Uterus (tissue), 2 donors: ENCODE measurements at regions not wholly inside any gene's neighbourhood (a gene's known extent, or its start where the extent isn't known, plus 50 kb on each side); places are given as distances from the start of the nearest gene placed in this dataset.

Experiments used
- POLR2A ChIP-seq, 2 donors: fragments of 450-650 bp; IDR thresholded peaks; one replicate each; pipeline ENCODE4 v1.6.1; 2016; ENCODE audit warnings: antibody characterized with exemption in 2 of 2, mild to moderate bottlenecking in 1 of 2, moderate library complexity in 1 of 2
- TF ChIP-seq, protein P1 (sequence below), 4 experiments: fragments of 200-600 bp in 2 of 4; fragments of 450-650 bp in 2 of 4; sonication (generic) in 2 of 4; IDR thresholded peaks; one replicate each; pipeline ENCODE4 v1.5.1; 2016 to 2019; ENCODE audit warnings: antibody characterized with exemption in 4 of 4, mild to moderate bottlenecking in 2 of 4, moderate library complexity in 1 of 4

DNA sequence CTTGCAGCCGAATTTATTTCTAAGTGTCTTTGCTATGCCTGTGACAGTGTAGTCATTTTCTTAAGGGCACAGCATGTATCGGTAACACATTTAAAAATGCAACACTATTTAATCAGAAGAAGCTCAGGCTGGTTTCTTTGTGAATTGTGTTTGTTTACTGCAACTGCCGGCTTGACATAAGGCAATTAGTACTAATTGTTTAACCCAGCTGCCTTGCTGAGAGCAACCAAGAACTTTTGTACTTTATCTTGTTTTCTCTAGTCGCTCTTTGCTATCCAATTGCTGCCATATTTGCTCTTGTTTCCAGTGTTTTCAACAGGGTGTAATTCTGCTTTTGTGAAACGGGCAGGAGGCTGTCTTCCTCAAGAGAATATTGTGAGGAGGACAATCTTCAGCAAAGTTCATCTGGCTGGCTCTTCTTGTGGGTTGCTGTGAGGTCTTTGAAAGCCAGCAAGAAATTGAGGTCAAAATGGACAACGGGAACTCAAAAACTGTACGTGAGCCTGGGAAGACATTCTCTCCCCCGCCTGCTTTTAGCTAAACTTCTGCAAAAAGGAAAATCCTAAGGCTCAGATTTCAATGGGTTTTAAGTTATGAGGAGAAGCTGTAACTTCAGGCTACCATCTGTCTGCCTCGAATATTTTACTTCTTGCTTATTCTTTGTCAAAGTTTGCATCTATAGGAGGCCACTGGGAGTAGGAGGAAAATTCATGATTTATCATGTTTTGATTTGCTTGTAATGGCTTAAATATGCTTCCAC lies 75.8 kb upstream of the TSHZ3 start:
- TF ChIP-seq, protein P1, sequence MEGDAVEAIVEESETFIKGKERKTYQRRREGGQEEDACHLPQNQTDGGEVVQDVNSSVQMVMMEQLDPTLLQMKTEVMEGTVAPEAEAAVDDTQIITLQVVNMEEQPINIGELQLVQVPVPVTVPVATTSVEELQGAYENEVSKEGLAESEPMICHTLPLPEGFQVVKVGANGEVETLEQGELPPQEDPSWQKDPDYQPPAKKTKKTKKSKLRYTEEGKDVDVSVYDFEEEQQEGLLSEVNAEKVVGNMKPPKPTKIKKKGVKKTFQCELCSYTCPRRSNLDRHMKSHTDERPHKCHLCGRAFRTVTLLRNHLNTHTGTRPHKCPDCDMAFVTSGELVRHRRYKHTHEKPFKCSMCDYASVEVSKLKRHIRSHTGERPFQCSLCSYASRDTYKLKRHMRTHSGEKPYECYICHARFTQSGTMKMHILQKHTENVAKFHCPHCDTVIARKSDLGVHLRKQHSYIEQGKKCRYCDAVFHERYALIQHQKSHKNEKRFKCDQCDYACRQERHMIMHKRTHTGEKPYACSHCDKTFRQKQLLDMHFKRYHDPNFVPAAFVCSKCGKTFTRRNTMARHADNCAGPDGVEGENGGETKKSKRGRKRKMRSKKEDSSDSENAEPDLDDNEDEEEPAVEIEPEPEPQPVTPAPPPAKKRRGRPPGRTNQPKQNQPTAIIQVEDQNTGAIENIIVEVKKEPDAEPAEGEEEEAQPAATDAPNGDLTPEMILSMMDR (IDR thresholded peaks at IDR 0.05), result no peak
- TF ChIP-seq POLR2A (IDR thresholded peaks at IDR 0.05), result no peak
